ENCODE measurements at regions not wholly inside any gene's neighbourhood (a gene's known extent, or its start where the extent isn't known, plus 50 kb on each side); places are given as distances from the start of the nearest gene placed in this dataset.

DNA sequence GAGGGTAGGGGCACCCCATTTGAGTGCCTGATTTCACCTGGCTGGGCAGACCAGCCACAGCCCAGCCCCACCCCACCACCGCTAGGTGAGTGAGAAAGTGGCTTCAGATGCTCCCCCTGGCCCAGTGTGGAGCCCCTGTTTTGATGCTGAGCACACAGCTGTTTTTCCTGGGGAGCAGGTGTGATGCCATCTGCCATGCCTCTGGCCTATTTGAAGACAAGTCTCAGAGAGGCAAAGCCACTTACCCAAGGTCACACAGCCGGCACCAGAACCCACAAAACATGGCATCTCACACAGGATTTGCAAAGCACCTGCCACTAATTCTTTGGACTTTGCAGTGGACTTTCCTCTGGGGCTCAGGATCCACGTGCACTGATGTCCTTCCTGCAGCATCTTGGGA is 131.3 kb downstream of the INHBB start:
- no peak for DNase-seq (ENCODE audit: low read depth in 2 of 2)

GRCh38 chr2:120477831-120478481 is 132.0 kb downstream of the INHBB start:
- DNase-seq (ENCODE audit: low read depth in 2 of 2), result no peak

DNA sequence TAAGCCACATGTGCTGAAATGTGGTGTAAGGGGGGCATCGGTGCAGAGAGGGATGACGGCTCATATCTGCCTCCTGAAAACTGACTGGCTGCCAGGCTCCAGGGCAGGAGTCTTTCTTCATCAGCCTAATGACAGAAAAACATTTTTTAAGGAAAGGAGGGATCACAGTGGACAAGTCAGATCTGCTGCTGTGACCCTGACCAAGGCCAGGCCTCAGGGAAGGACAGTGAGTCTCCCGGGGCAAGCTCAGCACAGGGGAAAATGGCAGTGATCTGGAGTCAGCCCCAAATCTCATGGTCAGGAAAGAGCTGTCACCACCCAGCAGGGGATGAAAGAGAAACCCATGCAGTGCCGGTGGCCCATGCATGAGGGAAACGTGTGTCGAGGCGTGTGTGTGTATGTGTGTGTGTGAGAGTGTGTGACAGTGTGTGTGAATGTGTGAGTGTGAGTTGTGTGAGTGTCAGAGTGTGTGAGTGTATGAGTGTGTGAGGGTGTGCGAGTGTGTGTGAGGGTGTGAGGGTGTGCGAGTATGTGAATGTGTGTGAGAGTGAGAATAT is 134.5 kb downstream of the INHBB start:
- no peak for DNase-seq (ENCODE audit: low read depth in 2 of 2)

GRCh38 chr2:120480903-120481445 is 135.0 kb downstream of the INHBB start:
- no peak for DNase-seq (ENCODE audit: low read depth in 2 of 2)

- DNase-seq (ENCODE audit: low read depth in 2 of 2), result no peak
Observed at GRCh38 chr2:120481446-120482194, 135.7 kb downstream of the INHBB start.

GRCh38 chr2:120482334-120482733 is 136.4 kb downstream of the INHBB start:
- no peak for DNase-seq (ENCODE audit: low read depth in 2 of 2)

- DNase-seq (ENCODE audit: low read depth in 2 of 2), result no peak
Observed at GRCh38 chr2:120483355-120483754, 137.4 kb downstream of the INHBB start.

DNA sequence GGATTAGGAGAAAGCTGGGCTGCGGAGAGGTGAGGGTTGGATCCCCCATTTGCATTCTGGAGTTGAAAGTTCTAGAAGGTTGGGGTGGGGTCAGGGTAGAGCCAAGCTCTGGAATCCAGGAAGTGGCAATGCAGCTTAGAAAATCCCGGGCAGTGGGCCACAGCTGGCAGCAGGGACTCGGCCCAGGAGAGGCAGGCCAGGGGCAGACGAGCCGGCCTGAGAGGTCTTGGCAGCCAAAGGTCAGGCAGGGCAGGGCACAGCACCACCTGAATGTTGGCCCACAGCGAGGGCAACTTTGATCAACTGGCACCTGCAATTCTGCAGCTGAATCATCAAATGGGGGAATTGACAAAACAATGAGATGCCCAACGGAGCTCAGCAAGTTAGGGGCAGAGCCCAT is 139.2 kb downstream of the INHBB start:
- no peak for DNase-seq (ENCODE audit: low read depth in 2 of 2)

GRCh38 chr2:120486441-120486840 is 140.5 kb downstream of the INHBB start:
- no peak for DNase-seq (ENCODE audit: low read depth in 2 of 2)

- no peak for DNase-seq (ENCODE audit: low read depth in 2 of 2)
Observed at GRCh38 chr2:120486946-120487345, 141.0 kb downstream of the INHBB start.

- DNase-seq (ENCODE audit: low read depth in 2 of 2), result no peak
Observed at GRCh38 chr2:120488531-120488930, 142.6 kb downstream of the INHBB start.

GRCh38 chr2:120489023-120489422 is 143.1 kb downstream of the INHBB start:
- DNase-seq (ENCODE audit: low read depth in 2 of 2), result no peak

GRCh38 chr2:120490091-120490798 is 144.3 kb downstream of the INHBB start:
- DNase-seq (ENCODE audit: low read depth in 2 of 2), result no peak

GRCh38 chr2:120491111-120491625 is 145.2 kb downstream of the INHBB start:
- DNase-seq (ENCODE audit: low read depth in 2 of 2), result no peak

- DNase-seq (ENCODE audit: low read depth in 2 of 2), result no peak
Observed at GRCh38 chr2:120493231-120493630, 147.3 kb downstream of the INHBB start.

DNA sequence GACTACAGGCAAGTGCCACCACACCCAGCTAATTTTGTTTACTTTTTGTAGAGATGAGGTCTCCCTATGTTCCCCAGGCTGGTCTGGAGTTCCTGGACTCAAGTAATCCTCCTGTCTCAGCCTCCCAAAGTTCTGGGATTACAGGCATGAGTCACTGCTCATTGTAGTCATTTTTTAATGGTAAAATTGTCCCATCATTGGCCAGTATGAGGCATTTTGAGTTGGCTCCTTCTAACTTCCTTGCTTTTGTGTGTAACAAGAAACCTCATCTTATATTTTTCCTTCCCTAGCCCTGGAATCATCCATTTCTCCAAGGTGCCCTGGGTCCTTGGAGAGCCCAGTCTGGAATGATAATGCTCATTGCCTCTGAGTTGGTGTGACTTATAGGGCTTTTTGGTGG is 148.5 kb downstream of the INHBB start:
- no peak for DNase-seq (ENCODE audit: low read depth in 2 of 2)

- no peak for DNase-seq (ENCODE audit: low read depth in 2 of 2)
Observed at GRCh38 chr2:120495586-120495985, 149.7 kb downstream of the INHBB start.

DNA sequence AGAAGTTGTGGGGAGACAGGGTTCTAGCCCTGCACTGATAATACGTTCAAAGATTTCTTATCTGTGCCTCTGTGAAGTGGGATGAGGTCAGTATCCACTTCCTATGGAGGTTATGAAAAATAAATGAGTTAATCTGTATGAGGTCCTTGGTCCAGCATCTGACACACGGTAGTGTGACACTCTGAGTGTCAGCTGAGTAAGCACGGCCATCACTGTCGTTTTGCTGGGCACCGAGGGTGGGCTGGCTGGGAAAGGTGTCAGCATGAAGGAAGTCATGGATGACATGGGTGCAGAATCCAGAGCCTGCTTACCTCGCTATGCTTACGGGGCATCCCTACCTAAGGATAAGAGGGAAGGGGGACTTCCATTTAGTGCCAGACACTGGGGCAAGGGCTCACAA is 150.3 kb downstream of the INHBB start:
- DNase-seq (ENCODE audit: low read depth in 2 of 2), result no peak

DNA sequence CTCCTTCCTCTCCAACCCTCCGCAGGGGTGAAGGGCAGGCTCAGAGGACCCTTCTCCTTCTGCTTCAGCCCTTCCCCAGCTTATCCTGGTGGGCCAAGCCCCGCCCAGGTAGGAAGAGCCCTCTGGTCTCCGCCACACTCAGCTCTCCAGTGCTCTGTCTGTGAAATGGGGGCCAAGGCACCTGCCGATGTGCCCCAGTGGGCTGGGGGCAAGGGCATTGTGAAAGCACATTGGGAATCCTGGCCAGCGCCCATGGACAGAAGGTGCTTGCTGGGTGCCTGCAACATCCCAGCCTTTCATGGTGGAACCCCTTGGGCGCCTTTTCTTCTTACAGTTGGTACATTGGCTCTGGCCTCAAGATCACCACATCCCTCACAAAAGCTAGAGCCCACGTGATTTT is 150.8 kb downstream of the INHBB start:
- no peak for DNase-seq (ENCODE audit: low read depth in 2 of 2)

GRCh38 chr2:120497261-120497977 is 151.5 kb downstream of the INHBB start:
- no peak for DNase-seq (ENCODE audit: low read depth in 2 of 2)

GRCh38 chr2:120498121-120498520 is 152.2 kb downstream of the INHBB start:
- no peak for DNase-seq (ENCODE audit: low read depth in 2 of 2)

All from stimulated activated CD8-positive, alpha-beta memory T cell treated with anti-CD3 and anti-CD28 coated beads, Interleukin-7, amount 100 ng/mL, for 1 hour (primary cell).